KMS-11 (cell line): ENCODE measurements at regions not wholly inside any gene's neighbourhood (a gene's known extent, or its start where the extent isn't known, plus 50 kb on each side); places are given as distances from the start of the nearest gene placed in this dataset.

Experiments
- H2AFZ ChIP-seq: fragments of 200-600 bp; sonication (generic); 2 replicates; pipeline ENCODE4 v1.6.1; 2016; ENCODE audit warnings: antibody characterized with exemption, mixed run types, low read depth
- H3K27ac ChIP-seq: fragments of 200-600 bp; sonication (generic); 2 replicates; pipeline ENCODE4 v1.6.1; 2016; ENCODE audit warnings: mild to moderate bottlenecking, mixed run types
- H3K27me3 ChIP-seq: fragments of 200-600 bp; sonication (generic); 2 replicates; pipeline ENCODE4 v1.6.1; 2017; ENCODE audit warnings: mild to moderate bottlenecking, low read depth, mixed run types, moderate library complexity; ENCODE audit not compliant: insufficient read depth
- H3K36me3 ChIP-seq: fragments of 200-600 bp; sonication (generic); 2 replicates; pipeline ENCODE4 v1.6.1; 2017; ENCODE audit warnings: mild to moderate bottlenecking, mixed run types; ENCODE audit not compliant: insufficient read depth
- H3K4me1 ChIP-seq: fragments of 200-600 bp; sonication (generic); 2 replicates; pipeline ENCODE4 v1.6.1; 2016; ENCODE audit warnings: mild to moderate bottlenecking, low read depth, mixed run types; ENCODE audit not compliant: poor library complexity, severe bottlenecking
- H3K4me2 ChIP-seq: fragments of 200-600 bp; sonication (generic); 2 replicates; pipeline ENCODE4 v1.7.0; 2016; ENCODE audit warnings: mild to moderate bottlenecking, mixed run types
- H3K4me3 ChIP-seq: fragments of 200-600 bp; sonication (generic); IDR thresholded peaks from 2 replicates; pipeline ENCODE4 v1.6.1; 2017; ENCODE audit warnings: low read depth, low read length, mixed read lengths; ENCODE audit not compliant: insufficient read depth
- H3K79me2 ChIP-seq: fragments of 200-600 bp; sonication (generic); 2 replicates; pipeline ENCODE4 v1.6.1; 2016; ENCODE audit warnings: low read depth, mixed run types; ENCODE audit not compliant: insufficient read depth
- H3K9ac ChIP-seq: fragments of 200-600 bp; sonication (generic); 2 replicates; pipeline ENCODE4 v1.6.1; 2016; ENCODE audit warnings: mild to moderate bottlenecking, mixed run types
- H4K20me1 ChIP-seq: fragments of 200-600 bp; sonication (generic); 2 replicates; pipeline ENCODE4 v1.6.1; 2016; ENCODE audit warnings: mild to moderate bottlenecking, mixed run types; ENCODE audit not compliant: insufficient read depth
- CTCF ChIP-seq: fragments of 200-600 bp; sonication (generic); conservative IDR thresholded peaks from 2 replicates; pipeline ENCODE4 v1.6.1; 2017; ENCODE audit warnings: low read depth, mild to moderate bottlenecking, antibody characterized with exemption, low read length, moderate library complexity, mixed read lengths

- no peak for TF ChIP-seq CTCF
- Histone ChIP-seq H4K20me1 (no peaks in the 10 kb centered on the region), H2AFZ (no peak overlapping the region), H3K9ac (no peak overlapping the region), H3K4me1 (no peaks in the 10 kb centered on the region), H3K27ac (no peak overlapping the region), H3K4me2 (no peak overlapping the region), H3K4me3 (no peak overlapping the region), H3K27me3 (peaks cover 25% of the 10 kb centered on the region; the same call in 1 of the 2 replicates), H3K79me2 (no peaks in the 10 kb centered on the region), H3K36me3 (no peaks in the 10 kb centered on the region)
These were observed 309.0 kb upstream of the SULF2 start for GRCh38 chr20:48094196-48094749.

- TF ChIP-seq CTCF, result no peak
- H3K27ac ChIP-seq, result no peak overlapping the region
- H3K4me2 ChIP-seq, result no peak overlapping the region
- no peak overlapping the region for H2AFZ ChIP-seq
- no peak overlapping the region for H3K9ac ChIP-seq
- H3K4me3 ChIP-seq, result no peak overlapping the region
- H3K79me2 ChIP-seq, result no peaks in the 10 kb centered on the region
- no peaks in the 10 kb centered on the region for H3K4me1 ChIP-seq
- peaks cover 20% of the 10 kb centered on the region; the same call in 1 of the 2 replicates for H3K27me3 ChIP-seq
- H3K36me3 ChIP-seq, result no peaks in the 10 kb centered on the region
- no peaks in the 10 kb centered on the region for H4K20me1 ChIP-seq
These were observed 307.5 kb upstream of the SULF2 start for GRCh38 chr20:48092596-48093280.

- Histone ChIP-seq H3K36me3 (no peaks in the 10 kb centered on the region), H3K79me2 (no peaks in the 10 kb centered on the region), H3K27ac (no peak overlapping the region), H3K4me3 (no peak overlapping the region), H2AFZ (no peak overlapping the region), H3K4me1 (no peaks in the 10 kb centered on the region), H3K27me3 (peaks cover 21% of the 10 kb centered on the region; the same call in 1 of the 2 replicates), H3K4me2 (no peak overlapping the region), H4K20me1 (no peaks in the 10 kb centered on the region), H3K9ac (no peak overlapping the region)
- no peak for TF ChIP-seq CTCF
These were observed 305.5 kb upstream of the SULF2 start for GRCh38 chr20:48090784-48091183.

GRCh38 chr20:48090314-48090713 is 305.0 kb upstream of the SULF2 start:
- no peak overlapping the region for H2AFZ ChIP-seq
- TF ChIP-seq CTCF, result no peak
- H3K4me1 ChIP-seq, result no peaks in the 10 kb centered on the region
- no peaks in the 10 kb centered on the region for H4K20me1 ChIP-seq
- no peak overlapping the region for H3K27ac ChIP-seq
- peaks cover 25% of the 10 kb centered on the region; the same call in 1 of the 2 replicates for H3K27me3 ChIP-seq
- H3K9ac ChIP-seq, result no peak overlapping the region
- no peaks in the 10 kb centered on the region for H3K79me2 ChIP-seq
- no peak overlapping the region for H3K4me3 ChIP-seq
- H3K36me3 ChIP-seq, result no peaks in the 10 kb centered on the region
- H3K4me2 ChIP-seq, result no peak overlapping the region
